AG10803 (cell line): ENCODE measurements at regions not wholly inside any gene's neighbourhood (a gene's known extent, or its start where the extent isn't known, plus 50 kb on each side); places are given as distances from the start of the nearest gene placed in this dataset.
A peak's percentile ranks its signal among the peaks of the same experiment; 100 is the strongest.

Source experiments
- DNase-seq: peaks from one replicate; pipeline ENCODE4 v3.0.0; 2010; ENCODE audit warnings: low read depth
- H3K4me3 ChIP-seq: 2 replicates; pipeline ENCODE4 v1.5.1; 2011; ENCODE audit warnings: mild to moderate bottlenecking, low read length, control low read depth
- CTCF ChIP-seq: conservative IDR thresholded peaks from 2 replicates; pipeline ENCODE4 v1.5.1; 2011; ENCODE audit warnings: mild to moderate bottlenecking, low read length, control low read depth, inconsistent platforms

GRCh38 chr4:110823251-110823650 lies 200.4 kb upstream of the PITX2 start:
- TF ChIP-seq CTCF = no peak
- DNase-seq = peak; percentile 49
- no peak overlapping the region for H3K4me3 ChIP-seq

DNA sequence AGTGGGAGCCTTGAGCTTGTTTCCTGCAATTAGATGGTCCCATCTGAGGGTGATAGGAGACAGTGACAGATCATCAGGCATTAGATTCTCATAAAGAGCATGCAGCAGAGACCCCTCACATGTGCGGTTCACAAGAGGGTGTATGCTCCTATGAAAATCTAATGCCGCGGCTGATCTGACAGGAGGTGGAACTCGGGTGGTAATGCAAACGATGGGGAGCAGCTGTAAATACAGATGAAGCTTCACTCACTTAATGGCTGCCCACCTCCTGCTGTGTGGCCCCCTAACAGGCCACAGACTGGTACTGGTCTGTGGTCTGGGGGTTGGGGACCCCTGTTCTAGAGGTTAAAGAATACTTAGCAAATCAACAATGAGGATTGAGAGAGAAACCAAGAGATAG lies 201.5 kb upstream of the PITX2 start:
- no peak for DNase-seq
- no peak overlapping the region for H3K4me3 ChIP-seq
- TF ChIP-seq CTCF = no peak

- DNase-seq = no peak
- no peak for TF ChIP-seq CTCF
- no peak overlapping the region for H3K4me3 ChIP-seq
Measured at GRCh38 chr4:110826656-110827055, 203.8 kb upstream of the PITX2 start.

DNA sequence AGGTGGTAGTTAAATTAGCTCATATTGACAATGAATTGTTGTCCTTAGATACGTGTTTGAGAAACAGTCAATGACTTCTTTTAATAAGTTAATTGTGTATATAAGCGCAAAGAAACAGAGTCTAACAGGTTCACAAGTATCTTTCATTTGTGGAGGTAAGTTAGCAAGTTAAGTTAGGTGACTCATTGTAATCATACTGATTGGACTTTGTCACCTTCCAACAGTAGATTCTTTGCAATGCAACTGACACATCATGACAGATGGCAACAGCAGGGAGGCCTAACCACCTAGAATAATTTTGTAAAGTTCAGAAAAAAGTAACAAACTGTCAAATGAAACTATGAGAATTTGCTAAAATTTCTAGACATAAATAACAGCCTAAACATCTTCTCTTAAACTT lies 207.6 kb upstream of the PITX2 start:
- no peak overlapping the region for H3K4me3 ChIP-seq
- no peak for TF ChIP-seq CTCF
- no peak for DNase-seq

- H3K4me3 ChIP-seq = no peak overlapping the region
- no peak for TF ChIP-seq CTCF
- DNase-seq = no peak
Measured at GRCh38 chr4:110837896-110838450, 215.1 kb upstream of the PITX2 start.

GRCh38 chr4:110840221-110840654 lies 217.4 kb upstream of the PITX2 start:
- TF ChIP-seq CTCF = no peak
- H3K4me3 ChIP-seq = no peak overlapping the region
- DNase-seq = peak; percentile 69

DNA sequence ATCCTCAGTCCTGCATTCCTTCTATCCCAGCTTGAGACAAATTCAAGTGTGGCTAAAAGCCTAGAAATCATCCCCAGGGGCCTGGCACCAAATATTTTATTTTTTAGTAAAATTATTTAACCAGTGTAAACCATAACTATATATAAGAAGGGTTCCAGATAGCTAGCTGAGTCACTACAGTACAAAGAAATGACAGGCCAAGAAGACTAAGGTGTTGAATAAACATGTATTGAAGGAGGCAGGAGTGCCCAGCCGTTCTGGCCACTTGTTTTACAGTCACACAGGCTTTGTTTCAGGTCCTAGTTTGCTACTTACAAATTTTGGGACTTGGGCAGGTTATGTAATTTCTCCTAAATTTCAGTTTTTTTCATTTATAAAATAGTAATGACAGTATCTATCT lies 225.9 kb upstream of the PITX2 start:
- no peak for DNase-seq
- H3K4me3 ChIP-seq = no peak overlapping the region
- TF ChIP-seq CTCF = no peak
